ENCODE measurements at regions not wholly inside any gene's neighbourhood (a gene's known extent, or its start where the extent isn't known, plus 50 kb on each side); places are given as distances from the start of the nearest gene placed in this dataset.

DNA sequence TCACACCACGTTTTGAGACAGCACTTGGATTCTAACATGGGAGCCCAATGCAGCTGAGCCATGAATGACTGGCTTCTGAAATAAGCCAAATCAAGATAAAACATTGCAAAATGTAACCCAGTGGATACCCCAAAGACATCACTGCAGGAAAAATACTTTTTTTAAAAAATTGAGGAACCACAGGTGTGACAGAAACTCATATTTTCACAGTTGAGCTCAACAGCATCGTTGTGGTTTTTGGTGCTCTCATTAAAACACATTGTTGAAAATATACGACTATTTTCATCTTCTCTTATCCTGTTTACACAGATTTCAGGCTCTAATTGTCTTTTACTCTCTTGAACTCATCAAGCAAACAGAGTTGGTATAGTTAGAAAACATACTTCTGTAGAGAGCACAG, 429.3 kb upstream of the VRK2 start:
- no peaks in the 10 kb centered on the region for H3K4me1 ChIP-seq (ENCODE audit: control insufficient read depth, insufficient read depth, low read length)
- no peak overlapping the region for H3K4me3 ChIP-seq (ENCODE audit: low read depth in 2 of 2, low read length in 2 of 2)
- TF ChIP-seq TCF7L2 (IDR thresholded peaks at IDR 0.05; ENCODE audit: low read depth, low read length) = no peak
- no peaks in the 10 kb centered on the region for H3K27me3 ChIP-seq (ENCODE audit: control insufficient read depth, insufficient read depth, low read length)
- ChIA-PET POLR2A (no interaction called here), CTCF (no interaction called here)
- no peaks in the 10 kb centered on the region for H3K9me3 ChIP-seq (ENCODE audit: control insufficient read depth, insufficient read depth, low read depth, low read length)
- DNase-seq (ENCODE audit: low read depth, low spot score) (no peak), ATAC-seq (no peak)
- no peaks in the 10 kb centered on the region for H3K36me3 ChIP-seq (ENCODE audit: control insufficient read depth, insufficient read depth, low read length)
- in situ Hi-C loops (cut with HindIII; ENCODE audit: low pct_unique_long_range_greater_than_20kb, low sequenced_read_pairs) (no loop called here), intact Hi-C loops (cut with micrococcal nuclease; ENCODE audit: unreplicated experiment) (no loop called here)
- no peak overlapping the region for H3K27ac ChIP-seq (ENCODE audit: low read length)
- BruUV-seq (replicated peaks) = no TSS peak

DNA sequence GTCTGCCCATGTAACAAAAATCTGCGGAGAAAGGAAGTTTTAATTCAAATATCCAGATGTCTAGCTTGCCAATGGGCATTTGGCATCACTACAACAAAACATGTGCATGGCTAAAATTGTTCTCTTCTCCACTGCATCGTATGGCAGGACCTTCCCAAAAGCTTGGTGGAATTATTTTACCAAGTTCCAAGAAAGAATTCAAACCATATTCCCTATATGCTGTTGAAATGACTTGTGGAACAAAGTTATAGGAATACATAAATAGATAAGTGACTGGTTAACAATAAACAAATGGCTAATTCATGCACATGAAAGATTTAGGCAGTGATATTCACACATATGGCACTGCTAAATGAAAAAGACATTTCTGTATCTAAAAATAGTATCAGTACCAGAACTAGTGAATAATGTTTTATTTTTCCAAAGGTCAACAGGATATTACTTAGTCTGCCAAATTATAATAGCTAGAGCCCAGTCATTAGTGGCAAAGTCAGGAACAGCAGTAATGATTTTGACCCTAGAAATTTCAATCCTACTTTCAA, 425.4 kb upstream of the VRK2 start:
- CTCF ChIA-PET = no interaction called here
- in situ Hi-C loops (cut with HindIII; ENCODE audit: low pct_unique_long_range_greater_than_20kb, low sequenced_read_pairs) (no loop called here), intact Hi-C loops (cut with micrococcal nuclease; ENCODE audit: unreplicated experiment) (no loop called here)
- H3K36me3 ChIP-seq (ENCODE audit: control insufficient read depth, insufficient read depth, low read length) = no peaks in the 10 kb centered on the region
- no peak overlapping the region for H3K4me3 ChIP-seq (ENCODE audit: low read depth in 2 of 2, low read length in 2 of 2)
- POLR2A ChIA-PET = no interaction called here
- no TSS peak for BruUV-seq (replicated peaks)
- no peak overlapping the region for H3K27ac ChIP-seq (ENCODE audit: low read length)
- no peaks in the 10 kb centered on the region for H3K27me3 ChIP-seq (ENCODE audit: control insufficient read depth, insufficient read depth, low read length)
- H3K4me1 ChIP-seq (ENCODE audit: control insufficient read depth, insufficient read depth, low read length) = no peaks in the 10 kb centered on the region
- DNase-seq (ENCODE audit: low read depth, low spot score) (no peak), ATAC-seq (no peak)
- H3K9me3 ChIP-seq (ENCODE audit: control insufficient read depth, insufficient read depth, low read depth, low read length) = no peaks in the 10 kb centered on the region
- TF ChIP-seq SIN3A (IDR thresholded peaks at IDR 0.05; ENCODE audit: borderline replicate concordance, insufficient read depth, low read depth, low read length) = no peak
- TF ChIP-seq, protein P1, sequence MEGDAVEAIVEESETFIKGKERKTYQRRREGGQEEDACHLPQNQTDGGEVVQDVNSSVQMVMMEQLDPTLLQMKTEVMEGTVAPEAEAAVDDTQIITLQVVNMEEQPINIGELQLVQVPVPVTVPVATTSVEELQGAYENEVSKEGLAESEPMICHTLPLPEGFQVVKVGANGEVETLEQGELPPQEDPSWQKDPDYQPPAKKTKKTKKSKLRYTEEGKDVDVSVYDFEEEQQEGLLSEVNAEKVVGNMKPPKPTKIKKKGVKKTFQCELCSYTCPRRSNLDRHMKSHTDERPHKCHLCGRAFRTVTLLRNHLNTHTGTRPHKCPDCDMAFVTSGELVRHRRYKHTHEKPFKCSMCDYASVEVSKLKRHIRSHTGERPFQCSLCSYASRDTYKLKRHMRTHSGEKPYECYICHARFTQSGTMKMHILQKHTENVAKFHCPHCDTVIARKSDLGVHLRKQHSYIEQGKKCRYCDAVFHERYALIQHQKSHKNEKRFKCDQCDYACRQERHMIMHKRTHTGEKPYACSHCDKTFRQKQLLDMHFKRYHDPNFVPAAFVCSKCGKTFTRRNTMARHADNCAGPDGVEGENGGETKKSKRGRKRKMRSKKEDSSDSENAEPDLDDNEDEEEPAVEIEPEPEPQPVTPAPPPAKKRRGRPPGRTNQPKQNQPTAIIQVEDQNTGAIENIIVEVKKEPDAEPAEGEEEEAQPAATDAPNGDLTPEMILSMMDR (IDR thresholded peaks at IDR 0.05) = no peak
- no peak for TF ChIP-seq TCF7L2 (IDR thresholded peaks at IDR 0.05; ENCODE audit: low read depth, low read length)
- TF ChIP-seq, protein P2, sequence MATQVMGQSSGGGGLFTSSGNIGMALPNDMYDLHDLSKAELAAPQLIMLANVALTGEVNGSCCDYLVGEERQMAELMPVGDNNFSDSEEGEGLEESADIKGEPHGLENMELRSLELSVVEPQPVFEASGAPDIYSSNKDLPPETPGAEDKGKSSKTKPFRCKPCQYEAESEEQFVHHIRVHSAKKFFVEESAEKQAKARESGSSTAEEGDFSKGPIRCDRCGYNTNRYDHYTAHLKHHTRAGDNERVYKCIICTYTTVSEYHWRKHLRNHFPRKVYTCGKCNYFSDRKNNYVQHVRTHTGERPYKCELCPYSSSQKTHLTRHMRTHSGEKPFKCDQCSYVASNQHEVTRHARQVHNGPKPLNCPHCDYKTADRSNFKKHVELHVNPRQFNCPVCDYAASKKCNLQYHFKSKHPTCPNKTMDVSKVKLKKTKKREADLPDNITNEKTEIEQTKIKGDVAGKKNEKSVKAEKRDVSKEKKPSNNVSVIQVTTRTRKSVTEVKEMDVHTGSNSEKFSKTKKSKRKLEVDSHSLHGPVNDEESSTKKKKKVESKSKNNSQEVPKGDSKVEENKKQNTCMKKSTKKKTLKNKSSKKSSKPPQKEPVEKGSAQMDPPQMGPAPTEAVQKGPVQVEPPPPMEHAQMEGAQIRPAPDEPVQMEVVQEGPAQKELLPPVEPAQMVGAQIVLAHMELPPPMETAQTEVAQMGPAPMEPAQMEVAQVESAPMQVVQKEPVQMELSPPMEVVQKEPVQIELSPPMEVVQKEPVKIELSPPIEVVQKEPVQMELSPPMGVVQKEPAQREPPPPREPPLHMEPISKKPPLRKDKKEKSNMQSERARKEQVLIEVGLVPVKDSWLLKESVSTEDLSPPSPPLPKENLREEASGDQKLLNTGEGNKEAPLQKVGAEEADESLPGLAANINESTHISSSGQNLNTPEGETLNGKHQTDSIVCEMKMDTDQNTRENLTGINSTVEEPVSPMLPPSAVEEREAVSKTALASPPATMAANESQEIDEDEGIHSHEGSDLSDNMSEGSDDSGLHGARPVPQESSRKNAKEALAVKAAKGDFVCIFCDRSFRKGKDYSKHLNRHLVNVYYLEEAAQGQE (IDR thresholded peaks at IDR 0.05; ENCODE audit: insufficient read depth in 1 of 2, low read depth in 2 of 2, low read length in 1 of 2) = no peak
- no peak for TF ChIP-seq POLR2AphosphoS5 (IDR thresholded peaks at IDR 0.05; ENCODE audit: low read depth, low read length)

DNA sequence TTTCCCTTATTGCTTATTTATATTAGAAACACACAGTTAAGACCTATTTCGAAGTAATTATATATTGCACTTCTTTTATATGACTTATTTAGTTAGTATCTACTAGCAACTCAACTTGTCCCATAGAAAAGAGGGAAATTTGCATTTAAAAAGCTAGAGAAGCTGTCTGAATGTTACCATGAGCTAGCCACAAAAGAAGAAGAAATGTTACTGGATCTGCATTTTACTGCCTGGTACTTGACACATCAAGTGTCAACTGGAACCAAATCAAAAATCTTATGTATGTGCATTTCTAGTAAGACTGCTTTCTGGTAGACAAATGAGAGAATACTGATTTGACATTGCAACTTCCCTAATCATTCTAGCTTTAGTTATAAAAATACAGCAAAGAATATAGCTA, 424.6 kb upstream of the VRK2 start:
- ChIA-PET CTCF (no interaction called here), POLR2A (no interaction called here)
- in situ Hi-C loops (cut with HindIII; ENCODE audit: low pct_unique_long_range_greater_than_20kb, low sequenced_read_pairs) = no loop called here
- no TSS peak for BruUV-seq (replicated peaks)
- intact Hi-C loops (cut with micrococcal nuclease; ENCODE audit: unreplicated experiment) = no loop called here
- Histone ChIP-seq H3K9me3 (ENCODE audit: control insufficient read depth, insufficient read depth, low read depth, low read length) (no peaks in the 10 kb centered on the region), H3K27ac (ENCODE audit: low read length) (no peak overlapping the region), H3K4me1 (ENCODE audit: control insufficient read depth, insufficient read depth, low read length) (no peaks in the 10 kb centered on the region), H3K36me3 (ENCODE audit: control insufficient read depth, insufficient read depth, low read length) (no peaks in the 10 kb centered on the region), H3K27me3 (ENCODE audit: control insufficient read depth, insufficient read depth, low read length) (no peaks in the 10 kb centered on the region), H3K4me3 (ENCODE audit: low read depth in 2 of 2, low read length in 2 of 2) (no peak overlapping the region)
- ATAC-seq (no peak), DNase-seq (ENCODE audit: low read depth, low spot score) (no peak)
- no peak for TF ChIP-seq TCF7L2 (IDR thresholded peaks at IDR 0.05; ENCODE audit: low read depth, low read length)
- TF ChIP-seq SIN3A (IDR thresholded peaks at IDR 0.05; ENCODE audit: borderline replicate concordance, insufficient read depth, low read depth, low read length) = no peak
- TF ChIP-seq, protein P2 (IDR thresholded peaks at IDR 0.05; ENCODE audit: insufficient read depth in 1 of 2, low read depth in 2 of 2, low read length in 1 of 2) = no peak
- TF ChIP-seq POLR2AphosphoS5 (IDR thresholded peaks at IDR 0.05; ENCODE audit: low read depth, low read length) = no peak
- TF ChIP-seq, protein P1 (IDR thresholded peaks at IDR 0.05) = no peak

All from Panc1 (cell line).